ENCODE measurements at regions not wholly inside any gene's neighbourhood (a gene's known extent, or its start where the extent isn't known, plus 50 kb on each side); places are given as distances from the start of the nearest gene placed in this dataset.

DNA sequence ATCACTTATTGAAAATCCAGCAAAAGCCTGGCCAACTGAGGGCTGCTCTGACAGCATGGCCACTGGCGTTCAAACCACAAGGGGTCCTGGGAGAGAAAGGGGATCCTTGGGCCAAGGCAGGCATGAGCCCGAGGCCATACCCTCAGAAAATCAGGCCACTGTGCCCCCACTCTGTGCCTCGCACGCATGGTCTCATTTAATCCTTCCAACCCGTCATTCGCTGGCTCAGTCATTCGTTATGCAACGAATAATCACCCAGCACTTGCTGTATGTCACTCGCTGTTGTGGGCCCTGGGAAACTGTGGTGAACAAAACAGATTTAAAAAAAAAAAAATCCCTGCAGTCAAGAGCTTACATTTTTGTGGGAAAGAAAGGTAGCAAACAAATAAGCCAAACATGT lies 112.7 kb downstream of the BCOR start:
- H2AFZ ChIP-seq (ENCODE audit: low read depth, low read length, severe bottlenecking): no peak overlapping the region
- no peaks in the 10 kb centered on the region for H3K9me3 ChIP-seq (ENCODE audit: insufficient read depth, low read length)
- no peaks in the 10 kb centered on the region for H3F3A ChIP-seq (ENCODE audit: insufficient read depth)
- no peak overlapping the region for H3K4me2 ChIP-seq (ENCODE audit: low read depth, low read length, poor library complexity, severe bottlenecking)
- no peaks in the 10 kb centered on the region for H3K79me2 ChIP-seq (ENCODE audit: insufficient read depth, low read length)
- H3K9me2 ChIP-seq (replicated peaks; ENCODE audit: insufficient read depth, low read length): no peaks in the 10 kb centered on the region
- no peaks in the 10 kb centered on the region for H3K36me3 ChIP-seq (ENCODE audit: low read length)
- no peaks in the 10 kb centered on the region for H4K20me1 ChIP-seq (ENCODE audit: low read depth, low read length)
- no peak overlapping the region for H3K27ac ChIP-seq (ENCODE audit: low read depth, low read length)
- H3K4me3 ChIP-seq (ENCODE audit: insufficient read depth, low read length, poor library complexity, severe bottlenecking): no peak overlapping the region
- no peaks in the 10 kb centered on the region for H3K27me3 ChIP-seq (ENCODE audit: low read length)
- no peak overlapping the region for H3K9ac ChIP-seq (ENCODE audit: low read length)
- TF ChIP-seq EZH2phosphoT487 (conservative IDR thresholded peaks at IDR 0.05; ENCODE audit: low read length): no peak
- TF ChIP-seq, protein P1, sequence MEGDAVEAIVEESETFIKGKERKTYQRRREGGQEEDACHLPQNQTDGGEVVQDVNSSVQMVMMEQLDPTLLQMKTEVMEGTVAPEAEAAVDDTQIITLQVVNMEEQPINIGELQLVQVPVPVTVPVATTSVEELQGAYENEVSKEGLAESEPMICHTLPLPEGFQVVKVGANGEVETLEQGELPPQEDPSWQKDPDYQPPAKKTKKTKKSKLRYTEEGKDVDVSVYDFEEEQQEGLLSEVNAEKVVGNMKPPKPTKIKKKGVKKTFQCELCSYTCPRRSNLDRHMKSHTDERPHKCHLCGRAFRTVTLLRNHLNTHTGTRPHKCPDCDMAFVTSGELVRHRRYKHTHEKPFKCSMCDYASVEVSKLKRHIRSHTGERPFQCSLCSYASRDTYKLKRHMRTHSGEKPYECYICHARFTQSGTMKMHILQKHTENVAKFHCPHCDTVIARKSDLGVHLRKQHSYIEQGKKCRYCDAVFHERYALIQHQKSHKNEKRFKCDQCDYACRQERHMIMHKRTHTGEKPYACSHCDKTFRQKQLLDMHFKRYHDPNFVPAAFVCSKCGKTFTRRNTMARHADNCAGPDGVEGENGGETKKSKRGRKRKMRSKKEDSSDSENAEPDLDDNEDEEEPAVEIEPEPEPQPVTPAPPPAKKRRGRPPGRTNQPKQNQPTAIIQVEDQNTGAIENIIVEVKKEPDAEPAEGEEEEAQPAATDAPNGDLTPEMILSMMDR (IDR thresholded peaks at IDR 0.05; ENCODE audit: insufficient read depth, low read length, poor library complexity, severe bottlenecking): no peak

DNA sequence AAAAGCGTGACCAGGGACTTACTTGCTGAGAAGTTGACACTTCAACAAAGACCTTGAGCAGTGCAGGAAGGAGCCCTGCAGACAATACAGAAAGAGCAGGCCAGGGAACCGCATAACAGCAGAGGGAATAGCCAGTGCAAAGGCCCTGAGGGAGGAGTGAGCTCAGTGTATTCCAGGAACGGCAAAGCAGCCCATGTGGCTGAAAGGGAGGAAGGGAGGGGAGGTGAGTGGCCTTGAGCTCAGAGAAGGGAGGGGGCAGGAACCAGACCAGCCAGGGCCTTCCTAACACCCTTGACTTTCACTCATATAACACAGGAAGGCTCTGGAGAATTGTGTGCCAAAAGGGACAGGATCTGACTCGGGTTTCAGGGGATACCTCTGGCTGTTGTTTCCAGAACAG lies 112.2 kb downstream of the BCOR start:
- no peak overlapping the region for H3K9ac ChIP-seq (ENCODE audit: low read length)
- no peaks in the 10 kb centered on the region for H4K20me1 ChIP-seq (ENCODE audit: low read depth, low read length)
- no peaks in the 10 kb centered on the region for H3F3A ChIP-seq (ENCODE audit: insufficient read depth)
- TF ChIP-seq, protein P1 (IDR thresholded peaks at IDR 0.05; ENCODE audit: insufficient read depth, low read length, poor library complexity, severe bottlenecking): no peak
- no peak for TF ChIP-seq EZH2phosphoT487 (conservative IDR thresholded peaks at IDR 0.05; ENCODE audit: low read length)
- H2AFZ ChIP-seq (ENCODE audit: low read depth, low read length, severe bottlenecking): no peak overlapping the region
- no peak overlapping the region for H3K27ac ChIP-seq (ENCODE audit: low read depth, low read length)
- no peaks in the 10 kb centered on the region for H3K9me3 ChIP-seq (ENCODE audit: insufficient read depth, low read length)
- no peaks in the 10 kb centered on the region for H3K27me3 ChIP-seq (ENCODE audit: low read length)
- no peaks in the 10 kb centered on the region for H3K9me2 ChIP-seq (replicated peaks; ENCODE audit: insufficient read depth, low read length)
- H3K79me2 ChIP-seq (ENCODE audit: insufficient read depth, low read length): no peaks in the 10 kb centered on the region
- no peak overlapping the region for H3K4me2 ChIP-seq (ENCODE audit: low read depth, low read length, poor library complexity, severe bottlenecking)
- H3K4me3 ChIP-seq (ENCODE audit: insufficient read depth, low read length, poor library complexity, severe bottlenecking): no peak overlapping the region
- H3K36me3 ChIP-seq (ENCODE audit: low read length): no peaks in the 10 kb centered on the region

DNA sequence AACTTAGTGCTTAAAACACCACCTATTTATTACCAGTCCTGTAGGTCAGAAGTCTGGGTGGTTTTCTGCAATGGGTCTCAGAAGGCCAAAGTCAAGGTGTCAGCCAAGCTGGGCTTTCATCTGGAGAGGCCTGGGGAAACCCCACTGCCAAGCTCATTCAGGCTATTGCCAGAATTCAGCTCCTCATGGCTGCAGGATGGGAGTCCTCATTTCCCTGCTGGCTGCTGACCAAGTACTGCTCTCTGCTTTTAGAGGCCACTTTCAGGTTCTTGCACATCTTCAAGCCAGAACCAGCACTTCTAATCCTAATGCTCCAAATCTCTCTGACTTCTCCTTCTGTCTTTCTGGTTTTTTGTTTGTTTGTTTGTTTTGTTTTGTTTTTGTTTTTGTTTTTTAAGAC lies 109.3 kb downstream of the BCOR start:
- TF ChIP-seq EZH2phosphoT487 (conservative IDR thresholded peaks at IDR 0.05; ENCODE audit: low read length): no peak
- H3K9ac ChIP-seq (ENCODE audit: low read length): no peak overlapping the region

DNA sequence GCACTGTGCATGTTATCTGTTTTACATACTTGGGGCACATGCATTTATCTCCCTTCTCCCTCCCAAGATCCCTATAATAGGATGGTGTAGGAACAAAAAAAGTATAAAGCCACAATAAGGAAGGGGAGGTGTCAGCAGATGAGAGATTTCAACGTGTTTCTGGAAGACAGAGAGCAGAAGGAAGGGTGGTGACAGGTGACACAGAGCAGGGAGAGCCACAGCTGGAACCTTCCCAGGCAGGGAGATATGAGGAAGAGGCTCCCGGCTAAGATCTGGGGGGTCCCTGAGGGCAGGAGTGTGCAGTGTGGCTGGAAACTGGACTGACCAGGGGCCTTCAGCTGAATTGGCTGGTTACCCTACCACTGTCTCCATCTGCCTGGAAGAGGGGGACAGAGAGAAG lies 107.4 kb downstream of the BCOR start:
- Histone ChIP-seq H3K79me2 (ENCODE audit: insufficient read depth, low read length) (no peaks in the 10 kb centered on the region), H3K9me3 (ENCODE audit: insufficient read depth, low read length) (no peaks in the 10 kb centered on the region), H3F3A (ENCODE audit: insufficient read depth) (no peaks in the 10 kb centered on the region), H3K9me2 (replicated peaks; ENCODE audit: insufficient read depth, low read length) (no peaks in the 10 kb centered on the region), H3K4me3 (ENCODE audit: insufficient read depth, low read length, poor library complexity, severe bottlenecking) (no peak overlapping the region), H4K20me1 (ENCODE audit: low read depth, low read length) (no peaks in the 10 kb centered on the region), H3K4me2 (ENCODE audit: low read depth, low read length, poor library complexity, severe bottlenecking) (no peak overlapping the region), H3K9ac (ENCODE audit: low read length) (no peak overlapping the region), H3K27ac (ENCODE audit: low read depth, low read length) (no peak overlapping the region), H3K27me3 (ENCODE audit: low read length) (no peaks in the 10 kb centered on the region), H2AFZ (ENCODE audit: low read depth, low read length, severe bottlenecking) (no peak overlapping the region), H3K36me3 (ENCODE audit: low read length) (no peaks in the 10 kb centered on the region)
- TF ChIP-seq, protein P1 (IDR thresholded peaks at IDR 0.05; ENCODE audit: insufficient read depth, low read length, poor library complexity, severe bottlenecking): no peak
- TF ChIP-seq EZH2phosphoT487 (conservative IDR thresholded peaks at IDR 0.05; ENCODE audit: low read length): no peak

More for the DNA sequence above, 109.3 kb downstream of the BCOR start:
- no peaks in the 10 kb centered on the region for H3K9me3 ChIP-seq (ENCODE audit: insufficient read depth, low read length)
- H4K20me1 ChIP-seq (ENCODE audit: low read depth, low read length): no peaks in the 10 kb centered on the region
- H2AFZ ChIP-seq (ENCODE audit: low read depth, low read length, severe bottlenecking): no peak overlapping the region
- H3K4me3 ChIP-seq (ENCODE audit: insufficient read depth, low read length, poor library complexity, severe bottlenecking): no peak overlapping the region
- H3K9me2 ChIP-seq (replicated peaks; ENCODE audit: insufficient read depth, low read length): no peaks in the 10 kb centered on the region
- no peaks in the 10 kb centered on the region for H3F3A ChIP-seq (ENCODE audit: insufficient read depth)
- H3K36me3 ChIP-seq (ENCODE audit: low read length): no peaks in the 10 kb centered on the region
- no peaks in the 10 kb centered on the region for H3K79me2 ChIP-seq (ENCODE audit: insufficient read depth, low read length)
- no peak overlapping the region for H3K27ac ChIP-seq (ENCODE audit: low read depth, low read length)
- H3K27me3 ChIP-seq (ENCODE audit: low read length): no peaks in the 10 kb centered on the region
- H3K4me2 ChIP-seq (ENCODE audit: low read depth, low read length, poor library complexity, severe bottlenecking): no peak overlapping the region
